SH-SY5Y (cell line): ENCODE measurements at regions not wholly inside any gene's neighbourhood (a gene's known extent, or its start where the extent isn't known, plus 50 kb on each side); places are given as distances from the start of the nearest gene placed in this dataset.

ENCODE experiments used
- GATA2 ChIP-seq: IDR thresholded peaks from 2 replicates; pipeline ENCODE4 v1.6.1; 2011; ENCODE audit warnings: mild to moderate bottlenecking, low read depth, low read length
- GATA3 ChIP-seq: IDR thresholded peaks from 2 replicates; pipeline ENCODE4 v1.6.1; 2011; ENCODE audit warnings: low read depth, mild to moderate bottlenecking, low read length, moderate library complexity

DNA sequence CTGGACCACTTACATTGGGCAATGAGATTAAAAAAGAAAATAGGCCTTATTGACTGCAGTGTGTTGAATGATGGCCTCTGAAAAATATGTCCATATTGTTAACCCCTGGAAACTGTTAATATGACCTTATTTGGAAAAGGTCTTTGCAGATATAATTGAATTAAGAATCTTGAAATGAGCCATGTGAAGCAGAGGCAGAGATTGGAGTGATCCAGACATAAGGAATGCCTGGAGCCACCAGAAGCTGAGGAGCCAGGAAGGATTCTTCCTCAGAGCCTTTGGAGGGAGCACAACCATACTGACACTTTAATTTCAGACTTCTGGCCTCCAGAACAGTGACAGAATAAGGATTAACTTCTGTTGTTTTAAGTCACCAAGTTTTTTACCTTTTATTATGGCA, 510.4 kb upstream of the AGTR1 start:
- TF ChIP-seq GATA2, result no peak
- TF ChIP-seq GATA3, result no peak
